ENCODE measurements at regions not wholly inside any gene's neighbourhood (a gene's known extent, or its start where the extent isn't known, plus 50 kb on each side); places are given as distances from the start of the nearest gene placed in this dataset.

GRCh38 chr3:86648087-86648486 is 342.9 kb downstream of the VGLL3 start:
- TF ChIP-seq CTCF (IDR thresholded peaks at IDR 0.05; ENCODE audit: low read depth, low read length) (no peak), EZH2phosphoT487 (IDR thresholded peaks at IDR 0.05; ENCODE audit: low read depth) (no peak)
